T-helper 9 cell (primary cell): ENCODE measurements at regions not wholly inside any gene's neighbourhood (a gene's known extent, or its start where the extent isn't known, plus 50 kb on each side); places are given as distances from the start of the nearest gene placed in this dataset.

Source experiments
- DNase-seq: peaks from one replicate; pipeline ENCODE4 v3.0.0-alpha.2; 2020

- no peak for DNase-seq
Measured at GRCh38 chr7:38002689-38003088, 82.2 kb downstream of the EPDR1 start.

- DNase-seq = no peak
Measured at GRCh38 chr7:38006559-38006958, 86.1 kb downstream of the EPDR1 start.

GRCh38 chr7:38007096-38007495 lies 86.7 kb downstream of the EPDR1 start:
- no peak for DNase-seq

GRCh38 chr7:38013246-38013645 lies 92.8 kb downstream of the EPDR1 start:
- no peak for DNase-seq

- no peak for DNase-seq
Measured at GRCh38 chr7:38016567-38016966, 96.1 kb downstream of the EPDR1 start.

- DNase-seq = no peak
Measured at GRCh38 chr7:38017320-38017719, 96.9 kb downstream of the EPDR1 start.

GRCh38 chr7:38020121-38020785 lies 99.8 kb downstream of the EPDR1 start:
- no peak for DNase-seq

- DNase-seq = no peak
Measured at GRCh38 chr7:38021892-38022291, 101.5 kb downstream of the EPDR1 start.

- DNase-seq = no peak
Measured at GRCh38 chr7:38025815-38026214, 105.4 kb downstream of the EPDR1 start.

- no peak for DNase-seq
Measured at GRCh38 chr7:38027884-38028455, 107.5 kb downstream of the EPDR1 start.

- DNase-seq = no peak
Measured at GRCh38 chr7:38034062-38034908, 113.8 kb downstream of the EPDR1 start.

GRCh38 chr7:38040831-38041230 lies 120.4 kb downstream of the EPDR1 start:
- DNase-seq = no peak

- no peak for DNase-seq
Measured at GRCh38 chr7:38049679-38050078, 128.4 kb upstream of the STARD3NL start.

GRCh38 chr7:38051311-38051710 lies 126.7 kb upstream of the STARD3NL start:
- DNase-seq = no peak

GRCh38 chr7:38051786-38052185 lies 126.3 kb upstream of the STARD3NL start:
- no peak for DNase-seq

- DNase-seq = no peak
Measured at GRCh38 chr7:38052786-38053185, 125.3 kb upstream of the STARD3NL start.

- no peak for DNase-seq
Measured at GRCh38 chr7:38054199-38054598, 123.8 kb upstream of the STARD3NL start.

- no peak for DNase-seq
Measured at GRCh38 chr7:38057829-38058228, 120.2 kb upstream of the STARD3NL start.

- no peak for DNase-seq
Measured at GRCh38 chr7:38060116-38060515, 117.9 kb upstream of the STARD3NL start.

- no peak for DNase-seq
Measured at GRCh38 chr7:38060637-38061036, 117.4 kb upstream of the STARD3NL start.

GRCh38 chr7:38066391-38066790 lies 111.7 kb upstream of the STARD3NL start:
- DNase-seq = no peak

- DNase-seq = no peak
Measured at GRCh38 chr7:38068461-38068860, 109.6 kb upstream of the STARD3NL start.

GRCh38 chr7:38069052-38069451 lies 109.0 kb upstream of the STARD3NL start:
- no peak for DNase-seq

- no peak for DNase-seq
Measured at GRCh38 chr7:38070718-38071117, 107.3 kb upstream of the STARD3NL start.
